ENCODE measurements at regions not wholly inside any gene's neighbourhood (a gene's known extent, or its start where the extent isn't known, plus 50 kb on each side); places are given as distances from the start of the nearest gene placed in this dataset.

GRCh38 chr4:111483375-111484169 lies 661.7 kb upstream of the FAM241A start:
- Histone ChIP-seq H3K4me1 (ENCODE audit: control insufficient read depth, extremely low read depth, insufficient read depth, low read length) (no peaks in the 10 kb centered on the region), H3K27ac (ENCODE audit: control insufficient read depth, insufficient read depth, low read length) (no peak overlapping the region), H3K36me3 (ENCODE audit: control insufficient read depth in 2 of 2, extremely low read depth in 1 of 2, insufficient read depth in 2 of 2, low read length in 2 of 2) (no peaks in the 10 kb centered on the region), H3K9ac (ENCODE audit: control insufficient read depth, extremely low read depth, insufficient read depth, low read length) (no peak overlapping the region), H4K20me1 (ENCODE audit: control insufficient read depth, extremely low read depth, insufficient read depth, low read length) (no peaks in the 10 kb centered on the region), H3K4me3 (ENCODE audit: control insufficient read depth in 2 of 3, extremely low read depth in 1 of 3, insufficient read depth in 2 of 3, low read depth in 1 of 3, low read length in 3 of 3) (no peak overlapping the region), H3K79me2 (ENCODE audit: control insufficient read depth, insufficient read depth, low read length) (no peaks in the 10 kb centered on the region), H3K4me2 (ENCODE audit: control insufficient read depth, extremely low read depth, insufficient read depth, low read depth, low read length) (no peak overlapping the region), H3K9me1 (ENCODE audit: control insufficient read depth, extremely low read depth, insufficient read depth, low read length) (no peaks in the 10 kb centered on the region), H3K9me3 (ENCODE audit: control insufficient read depth, low read depth, low read length) (no peaks in the 10 kb centered on the region), H3K27me3 (ENCODE audit: control insufficient read depth, extremely low read depth, insufficient read depth, low read length) (no peaks in the 10 kb centered on the region), H2AFZ (ENCODE audit: control insufficient read depth, low read length) (no peak overlapping the region)
- DNase-seq (ENCODE audit: low read depth, low spot score): no peak
- no peak for FAIRE-seq
- dilution Hi-C loops (cut with MboI; ENCODE audit: extremely low pct_ligation_motif_present, low sequenced_read_pairs): no loop called here
- TF ChIP-seq CTCF (optimal IDR thresholded peaks at IDR 0.05 in 1 of 3, IDR thresholded peaks at IDR 0.05 in 1 of 3, conservative IDR thresholded peaks at IDR 0.05 in 1 of 3; ENCODE audit: extremely low read depth in 1 of 3, insufficient read depth in 2 of 3, low read length in 3 of 3): no peak
- TF ChIP-seq EZH2 (IDR thresholded peaks at IDR 0.05; ENCODE audit: low read length): no peak

GRCh38 chr4:111492496-111492895 lies 652.8 kb upstream of the FAM241A start:
- dilution Hi-C loops (cut with MboI; ENCODE audit: extremely low pct_ligation_motif_present, low sequenced_read_pairs): no loop called here

More at GRCh38 chr4:111492496-111492895, 652.8 kb upstream of the FAM241A start:
- Histone ChIP-seq H3K79me2 (ENCODE audit: control insufficient read depth, insufficient read depth, low read length) (no peaks in the 10 kb centered on the region), H3K4me2 (ENCODE audit: control insufficient read depth, extremely low read depth, insufficient read depth, low read depth, low read length) (no peak overlapping the region), H3K9me3 (ENCODE audit: control insufficient read depth, low read depth, low read length) (no peaks in the 10 kb centered on the region), H2AFZ (ENCODE audit: control insufficient read depth, low read length) (no peak overlapping the region), H3K36me3 (ENCODE audit: control insufficient read depth in 2 of 2, extremely low read depth in 1 of 2, insufficient read depth in 2 of 2, low read length in 2 of 2) (no peaks in the 10 kb centered on the region), H3K9ac (ENCODE audit: control insufficient read depth, extremely low read depth, insufficient read depth, low read length) (no peak overlapping the region), H3K27ac (ENCODE audit: control insufficient read depth, insufficient read depth, low read length) (no peak overlapping the region), H3K27me3 (ENCODE audit: control insufficient read depth, extremely low read depth, insufficient read depth, low read length) (no peaks in the 10 kb centered on the region), H4K20me1 (ENCODE audit: control insufficient read depth, extremely low read depth, insufficient read depth, low read length) (no peaks in the 10 kb centered on the region), H3K4me1 (ENCODE audit: control insufficient read depth, extremely low read depth, insufficient read depth, low read length) (no peaks in the 10 kb centered on the region), H3K4me3 (ENCODE audit: control insufficient read depth in 2 of 3, extremely low read depth in 1 of 3, insufficient read depth in 2 of 3, low read depth in 1 of 3, low read length in 3 of 3) (no peak overlapping the region), H3K9me1 (ENCODE audit: control insufficient read depth, extremely low read depth, insufficient read depth, low read length) (no peaks in the 10 kb centered on the region)
- DNase-seq (ENCODE audit: low read depth, low spot score) (no peak), FAIRE-seq (no peak)
- TF ChIP-seq CTCF (optimal IDR thresholded peaks at IDR 0.05 in 1 of 3, IDR thresholded peaks at IDR 0.05 in 1 of 3, conservative IDR thresholded peaks at IDR 0.05 in 1 of 3; ENCODE audit: extremely low read depth in 1 of 3, insufficient read depth in 2 of 3, low read length in 3 of 3): no peak
- no peak for TF ChIP-seq EZH2 (IDR thresholded peaks at IDR 0.05; ENCODE audit: low read length)

All from keratinocyte (primary cell).